Activated CD4-positive, alpha-beta T cell treated with anti-CD3 and anti-CD28 coated beads, Interleukin-2, Interleukin-4, amounts not matched to agents 100 ng/mL and 50 ng/mL, durations not matched to agents 16 hours and 8 hours (primary cell): ENCODE measurements at regions not wholly inside any gene's neighbourhood (a gene's known extent, or its start where the extent isn't known, plus 50 kb on each side); places are given as distances from the start of the nearest gene placed in this dataset.

Experiments used
- DNase-seq: peaks from one replicate; pipeline ENCODE4 v3.0.0-alpha.2; 2020; ENCODE audit warnings: low spot score

DNA sequence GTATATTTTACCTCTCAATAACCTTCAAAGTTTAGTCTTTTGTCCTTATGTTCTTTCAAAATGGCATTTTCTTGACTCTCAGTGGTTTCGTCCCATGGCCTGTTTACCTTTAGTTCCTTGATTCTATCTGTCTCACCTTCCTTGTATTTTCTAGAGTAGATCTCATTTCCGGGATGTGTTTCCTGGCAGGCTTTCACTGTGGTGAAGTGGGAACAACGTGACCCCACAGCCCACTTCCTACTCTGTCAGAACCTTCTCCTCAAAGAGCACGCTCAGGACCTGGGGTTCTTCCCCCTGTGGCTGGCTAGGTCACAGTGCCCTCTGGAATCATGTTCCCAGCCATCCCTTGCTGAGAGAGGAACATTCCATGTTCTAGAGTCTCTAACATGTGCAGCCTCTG lies 129.9 kb upstream of the ZNF32 start:
- no peak for DNase-seq

DNA sequence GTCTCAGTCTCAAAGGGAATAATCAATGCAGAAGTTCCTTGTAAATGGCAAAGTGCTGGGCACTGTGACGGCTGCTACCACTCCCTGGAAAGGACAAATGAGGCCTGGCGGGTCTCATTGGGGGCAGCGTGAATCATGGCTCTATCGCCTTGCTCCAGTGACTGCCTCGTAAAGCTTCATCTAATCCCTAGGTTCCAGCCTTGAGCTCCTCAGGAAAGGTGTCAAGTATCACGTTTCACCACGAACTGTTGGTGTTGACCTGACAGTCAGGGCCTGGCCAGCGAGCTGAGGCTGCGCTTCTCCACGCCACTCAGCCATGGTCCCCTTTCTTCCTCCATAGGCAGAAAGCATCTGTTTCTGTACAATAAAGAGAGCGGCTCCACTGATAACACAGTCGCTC lies 126.7 kb upstream of the ZNF32 start:
- no peak for DNase-seq

DNA sequence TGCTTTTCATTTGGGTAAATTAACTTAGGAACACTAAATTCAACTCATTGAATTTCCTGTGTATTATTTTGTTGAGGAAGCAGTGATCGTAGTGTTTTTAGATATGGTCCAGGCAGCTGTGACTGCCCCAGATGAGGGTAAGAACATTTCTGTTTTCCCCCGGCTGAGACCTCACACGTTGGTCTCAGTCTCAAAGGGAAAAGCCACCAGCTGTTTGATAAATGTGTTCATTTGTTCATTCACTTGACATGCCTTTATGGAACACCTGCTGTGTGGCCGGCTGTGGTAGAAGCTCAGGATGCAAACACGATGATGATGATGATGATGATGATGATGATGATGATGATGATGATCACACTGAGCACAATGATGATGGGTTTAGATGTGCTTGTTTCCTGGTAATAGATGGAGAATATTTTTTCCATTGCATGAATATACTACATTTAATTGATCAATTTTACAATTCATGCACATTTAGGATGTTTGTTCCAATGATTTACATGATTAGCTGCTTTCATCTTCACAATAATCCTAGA lies 125.6 kb upstream of the ZNF32 start:
- DNase-seq, result no peak

DNA sequence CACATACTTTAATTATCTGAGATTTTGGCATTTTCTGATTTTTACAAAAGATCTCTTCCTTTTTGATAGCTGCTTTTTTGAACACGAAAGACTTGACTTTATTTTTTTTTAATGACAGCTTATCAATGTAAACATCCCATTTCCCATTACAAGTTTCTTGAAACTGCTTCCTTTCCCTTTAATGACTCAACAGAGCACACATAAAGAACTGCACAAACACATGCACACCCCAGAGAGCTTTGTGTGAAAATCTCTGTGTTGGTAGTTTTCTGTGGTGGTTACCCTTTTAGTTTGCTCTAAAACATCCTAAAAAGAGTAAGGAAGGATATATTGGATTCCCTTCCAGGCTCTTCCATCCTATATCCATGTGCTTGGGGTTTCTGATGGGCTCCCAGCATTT lies 125.1 kb upstream of the ZNF32 start:
- no peak for DNase-seq

DNA sequence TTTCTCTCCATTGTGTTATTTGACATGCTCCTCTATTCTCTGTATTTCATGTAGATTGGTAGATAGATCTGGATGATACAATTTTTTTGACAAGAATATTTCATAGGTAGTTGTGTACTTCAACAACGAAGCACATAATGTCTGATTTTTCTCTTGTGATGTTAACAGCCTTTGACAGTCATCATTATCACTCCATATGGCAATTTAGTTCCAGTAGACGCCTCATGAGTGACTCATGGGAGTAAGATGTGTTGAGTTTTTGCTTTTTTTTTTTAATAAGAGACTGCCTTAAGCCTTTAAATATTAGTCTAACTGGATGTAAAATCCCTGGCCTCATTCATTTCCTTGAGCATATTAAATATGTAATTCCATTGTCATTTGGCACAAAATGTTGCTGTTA lies 123.5 kb upstream of the ZNF32 start:
- DNase-seq, result no peak

DNA sequence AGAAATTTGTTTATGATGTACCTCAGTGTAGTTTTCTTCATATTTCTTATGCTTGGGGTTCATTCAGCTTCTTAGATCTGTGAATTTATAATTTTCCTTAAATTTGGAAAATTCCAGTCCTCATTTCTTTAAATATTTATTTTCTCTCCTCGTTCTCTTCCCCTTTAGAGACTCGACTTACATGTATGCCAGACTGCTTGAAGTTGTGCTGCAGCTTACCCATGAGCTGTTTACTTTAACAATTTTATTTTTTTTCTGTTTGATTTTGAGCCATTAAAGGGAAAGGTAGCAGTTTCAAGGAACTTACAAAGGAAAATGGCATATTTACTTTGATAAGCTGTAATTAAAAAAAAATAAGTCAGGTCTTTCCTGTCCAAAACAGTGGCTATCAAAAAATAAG lies 123.0 kb upstream of the ZNF32 start:
- no peak for DNase-seq

DNA sequence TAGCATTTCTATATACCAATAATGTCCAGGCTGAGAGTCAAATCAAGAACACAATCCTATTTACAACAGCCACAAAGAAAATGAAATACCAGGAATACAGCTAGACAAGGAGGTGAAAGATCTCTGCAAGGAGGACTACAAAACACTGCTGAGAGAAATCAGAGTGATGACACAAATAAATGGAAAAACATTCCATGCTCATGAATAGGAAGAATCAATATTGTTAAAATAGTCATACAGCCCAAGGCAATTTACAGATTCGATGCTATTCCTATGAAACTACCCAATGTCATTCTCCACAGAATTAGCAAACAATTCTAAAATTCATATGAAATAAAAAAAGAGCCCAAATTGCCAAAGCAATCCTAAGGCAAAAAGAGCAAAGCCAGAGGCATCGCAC lies 116.8 kb upstream of the ZNF32 start:
- no peak for DNase-seq

DNA sequence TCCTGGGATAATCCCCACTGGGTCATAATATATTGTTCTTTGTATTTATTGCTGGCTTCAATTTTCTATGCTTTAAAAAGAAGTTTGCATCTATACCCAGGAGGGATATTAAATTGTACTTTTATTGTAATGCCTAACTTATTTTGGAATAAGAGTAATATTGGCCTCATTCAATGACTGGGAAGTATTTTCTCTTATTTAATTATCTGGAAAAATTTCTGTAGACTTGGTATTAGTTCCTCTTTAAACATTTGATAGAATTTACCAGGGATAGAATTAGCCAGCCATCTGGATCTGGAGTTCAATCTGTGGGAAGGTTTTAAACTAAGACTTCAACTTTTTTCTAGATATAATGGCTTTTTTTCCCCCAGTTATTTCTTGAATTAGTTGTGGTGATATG lies 115.2 kb upstream of the ZNF32 start:
- no peak for DNase-seq

DNA sequence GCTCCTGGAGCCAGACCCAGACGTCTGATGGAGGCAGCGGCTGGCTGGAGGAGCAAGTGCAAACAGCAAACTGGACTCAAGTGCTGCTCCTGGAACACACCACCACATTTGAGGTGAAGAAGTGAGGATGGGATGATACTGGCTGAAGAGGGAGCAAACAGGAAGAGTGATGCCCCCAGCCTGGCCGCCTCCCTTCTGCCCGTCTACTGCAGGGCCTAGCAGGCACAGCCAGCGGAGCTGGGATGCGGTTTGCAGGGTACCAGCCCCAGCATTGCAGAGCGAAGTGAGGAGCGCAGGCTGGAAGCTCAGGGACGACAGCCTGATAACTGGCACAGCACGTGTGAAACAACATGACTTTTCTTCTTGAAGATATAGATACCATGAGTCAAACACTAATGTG lies 111.8 kb upstream of the ZNF32 start:
- no peak for DNase-seq

DNA sequence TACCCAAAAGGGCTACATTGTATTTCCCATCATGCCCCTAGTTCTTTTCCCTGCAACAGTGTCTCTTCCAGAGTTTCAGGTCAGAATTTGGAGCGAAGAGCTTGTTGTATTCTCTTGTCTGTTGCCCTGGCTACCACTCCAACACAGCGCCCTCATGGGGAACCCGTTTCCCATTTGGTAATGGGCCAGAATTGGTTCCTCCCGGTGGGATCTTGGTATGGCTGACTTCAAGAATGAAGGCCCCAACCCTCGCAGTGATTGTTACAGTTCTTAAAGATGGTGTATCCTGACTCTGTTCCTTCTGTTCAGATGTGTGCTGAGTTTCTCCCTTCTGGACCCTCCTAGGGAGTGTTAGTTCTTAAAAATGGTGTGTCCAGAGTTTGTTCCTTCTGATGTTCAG lies 110.5 kb upstream of the ZNF32 start:
- DNase-seq, result no peak

DNA sequence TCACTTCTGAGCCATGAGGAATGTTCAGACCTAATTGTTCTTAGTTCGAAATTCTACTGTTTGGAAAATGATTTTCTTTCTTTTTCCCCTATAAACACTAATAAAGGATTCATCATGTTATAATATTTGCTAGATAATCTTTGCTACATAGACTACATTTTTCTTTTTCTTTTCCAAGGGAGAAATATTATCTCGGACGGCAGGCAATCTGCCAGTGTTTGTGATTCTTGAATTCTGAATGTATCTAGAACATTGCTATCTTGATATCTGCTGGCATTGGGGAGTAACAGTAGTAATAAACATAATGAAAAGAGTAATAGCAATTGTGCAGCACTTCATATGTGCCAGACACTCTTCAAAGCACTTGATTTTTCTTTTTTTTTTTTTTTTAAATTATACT lies 107.7 kb upstream of the ZNF32 start:
- DNase-seq, result no peak

DNA sequence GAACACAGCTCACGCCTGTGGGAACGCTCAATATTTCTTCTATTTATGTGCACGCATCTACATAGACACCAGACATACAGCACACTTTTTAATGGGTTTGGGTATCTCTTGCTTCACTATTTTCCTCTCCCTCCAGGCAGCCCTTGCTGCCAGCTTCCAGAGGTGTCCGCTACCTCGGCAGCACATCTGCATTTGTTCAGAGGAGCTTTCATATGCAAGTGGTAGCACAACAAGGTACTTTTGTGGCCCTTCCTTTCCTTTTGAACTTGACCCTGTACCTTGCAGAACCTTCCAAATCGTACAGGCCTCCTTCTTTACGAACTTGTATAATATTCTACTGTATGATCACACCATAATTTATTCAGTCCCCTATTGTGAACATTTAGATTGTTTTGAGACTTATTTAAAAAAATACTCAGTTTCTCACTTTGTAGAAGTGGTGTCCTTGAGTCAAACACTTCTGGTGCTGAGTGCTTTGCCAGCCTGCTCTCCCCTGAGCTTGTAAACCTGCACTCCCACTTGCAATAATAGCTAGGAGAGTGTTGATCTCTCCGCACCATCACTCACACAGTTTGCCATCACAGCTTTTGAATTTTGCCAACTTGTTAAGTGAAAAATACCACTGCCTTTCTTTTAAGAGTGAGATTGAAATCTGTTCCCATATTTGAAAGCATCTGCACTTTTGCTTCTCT lies 106.0 kb upstream of the ZNF32 start:
- DNase-seq, result no peak

DNA sequence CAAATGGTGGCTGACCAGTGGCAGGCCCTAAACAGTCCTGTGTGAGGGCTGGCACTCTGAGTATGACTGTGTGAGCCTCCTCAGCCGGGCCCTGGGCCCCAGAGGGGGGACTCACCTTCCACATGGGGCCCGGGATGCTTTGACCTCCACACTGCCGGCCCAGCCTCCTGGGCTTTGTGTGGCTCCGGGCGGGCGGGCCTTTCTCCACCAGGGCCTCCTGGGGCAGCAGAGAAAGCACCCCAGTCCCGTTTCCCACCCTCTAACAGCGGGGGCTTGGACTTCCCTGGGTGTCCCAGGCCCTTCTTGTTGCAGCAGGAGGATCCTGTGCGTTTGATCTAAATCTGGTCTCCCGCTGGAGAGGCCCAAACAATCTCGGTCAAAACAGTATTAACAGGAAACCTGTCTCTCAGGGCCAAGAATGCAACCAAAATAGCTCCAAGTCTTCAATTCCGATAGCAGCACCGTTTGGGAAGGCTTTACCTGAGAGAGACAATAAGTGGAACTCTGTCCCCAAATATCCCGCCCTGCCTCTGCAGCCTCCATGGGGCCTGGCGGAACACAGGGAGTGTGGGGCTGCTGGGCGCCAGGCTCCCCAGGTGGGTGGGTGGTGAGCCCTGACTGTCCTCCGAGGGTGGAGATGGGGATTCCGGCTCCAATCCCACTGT lies 104.8 kb upstream of the ZNF32 start:
- no peak for DNase-seq

DNA sequence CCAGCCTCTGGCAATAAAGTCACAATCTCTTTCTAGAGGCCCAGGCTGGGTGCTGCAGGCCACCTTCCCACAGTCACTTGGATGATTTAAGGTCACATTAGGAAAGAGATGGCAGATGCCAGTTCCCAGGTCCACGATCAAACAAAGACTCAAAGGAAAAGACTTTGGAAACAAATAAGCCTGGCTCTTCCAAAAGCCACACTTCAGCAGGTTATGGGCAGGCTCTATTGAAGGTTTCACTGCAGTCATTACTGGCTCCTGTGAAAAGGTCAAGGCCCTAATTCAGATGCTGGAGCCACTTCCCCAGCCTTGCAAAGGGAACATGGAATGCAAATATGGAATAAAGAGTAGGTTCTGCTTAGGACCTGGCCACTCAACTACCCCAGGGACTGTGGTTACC lies 104.0 kb upstream of the ZNF32 start:
- DNase-seq, result no peak

DNA sequence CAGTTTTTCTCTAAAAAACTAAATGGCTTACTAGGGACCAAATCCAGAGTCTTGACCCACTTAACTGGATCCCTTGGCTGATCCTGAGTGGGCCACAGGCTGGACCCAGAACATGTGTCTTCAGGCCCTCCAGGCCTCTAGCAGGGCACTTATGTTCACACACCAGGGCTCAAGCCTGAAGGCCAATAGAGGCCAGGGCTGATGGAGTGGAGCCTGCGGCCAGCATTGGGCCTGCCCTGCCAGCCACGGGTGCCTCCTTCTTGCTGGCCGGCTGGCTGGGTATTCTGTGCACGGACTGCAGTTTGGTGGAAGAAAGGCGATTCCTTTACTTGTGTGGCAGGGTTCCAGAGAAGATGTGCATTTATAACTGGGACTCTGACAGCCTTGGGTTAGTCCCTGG lies 103.0 kb upstream of the ZNF32 start:
- DNase-seq, result no peak

DNA sequence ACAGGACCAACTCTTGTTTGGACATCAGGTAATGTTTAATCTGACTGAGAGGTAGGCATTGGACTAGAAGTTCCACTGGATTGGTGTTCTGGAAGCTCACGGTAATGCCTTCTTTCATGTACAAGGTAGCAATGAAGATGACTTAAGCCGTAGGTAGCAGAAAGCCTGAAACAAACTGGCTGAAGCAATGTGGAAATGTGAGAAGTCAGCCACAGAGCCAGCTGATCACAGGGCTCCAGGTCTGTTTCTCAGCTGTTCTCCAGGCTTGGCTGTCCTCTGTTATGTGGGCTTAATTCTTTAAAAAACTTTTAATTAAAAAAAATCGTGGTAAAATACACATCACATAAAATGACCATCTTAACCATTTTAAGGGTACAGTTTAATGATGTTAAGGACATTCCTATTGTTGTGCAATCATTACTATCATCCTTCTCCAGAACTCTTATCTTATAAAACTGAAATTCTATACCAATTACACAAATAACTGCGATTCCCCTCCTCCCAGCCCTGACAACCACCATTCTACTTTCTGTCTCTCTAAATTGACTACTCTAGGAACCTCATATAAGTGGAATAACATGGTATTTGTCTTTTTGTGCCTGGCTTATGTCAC lies 101.4 kb upstream of the ZNF32 start:
- no peak for DNase-seq

DNA sequence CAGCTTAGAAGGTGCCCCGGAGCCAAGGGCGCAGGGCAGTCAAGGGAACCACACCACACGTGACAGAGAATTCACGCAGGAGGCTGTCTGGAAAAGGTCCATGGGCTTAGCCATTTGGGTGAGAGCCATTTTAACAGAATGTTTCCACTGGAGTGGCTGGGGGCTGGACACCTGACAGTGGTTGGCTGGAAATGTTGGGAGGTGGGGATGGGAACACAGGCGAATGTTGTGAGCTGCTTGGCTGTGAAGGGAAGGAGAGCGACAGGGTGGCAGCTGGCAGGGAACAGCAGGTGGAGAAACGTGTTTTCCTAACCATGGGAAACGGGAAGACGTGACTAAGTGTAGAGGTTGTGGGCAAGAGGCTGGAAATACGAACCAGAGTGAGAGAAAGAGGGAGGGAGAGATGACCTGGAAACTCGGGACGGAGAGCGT lies 100.5 kb upstream of the ZNF32 start:
- no peak for DNase-seq

DNA sequence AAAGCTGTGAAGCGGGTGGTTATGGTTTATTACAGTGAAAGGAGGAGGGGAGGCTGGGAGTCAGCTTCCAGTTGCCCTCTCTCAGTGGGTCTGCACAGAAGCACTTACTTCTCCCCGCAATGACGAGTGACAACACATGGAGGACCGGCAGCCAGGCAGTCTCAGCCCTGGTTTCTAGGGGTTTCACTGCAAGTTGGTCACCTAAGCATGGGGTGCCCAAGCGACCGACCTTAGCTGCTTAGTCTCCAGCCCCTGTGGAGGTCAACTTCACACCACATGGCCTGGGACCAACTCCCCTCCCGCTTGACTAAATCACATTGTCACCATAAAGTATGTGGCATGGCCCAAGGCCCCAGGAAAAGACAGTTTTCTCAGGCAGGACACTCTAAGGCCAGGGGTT lies 99.9 kb upstream of the ZNF32 start:
- DNase-seq, result no peak

DNA sequence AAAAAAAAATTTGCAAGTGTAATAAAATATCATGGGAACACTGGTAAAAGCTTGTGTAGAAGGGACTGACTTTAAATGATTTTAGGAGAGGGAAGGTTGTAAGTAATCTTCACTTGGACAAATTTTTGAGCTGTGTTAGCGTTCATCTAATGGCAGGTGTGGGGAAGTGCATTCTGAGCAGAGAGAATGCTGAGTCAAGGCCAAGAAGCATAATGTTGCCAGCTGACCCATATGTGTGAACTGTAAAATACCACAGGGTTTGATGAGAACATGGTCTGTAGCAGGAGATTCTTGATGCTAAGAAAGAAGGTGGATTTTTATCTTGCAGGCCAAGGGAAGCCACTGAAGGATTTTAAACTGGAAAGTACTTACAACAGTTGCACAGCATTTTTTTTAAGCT lies 98.2 kb upstream of the ZNF32 start:
- DNase-seq, result no peak

DNA sequence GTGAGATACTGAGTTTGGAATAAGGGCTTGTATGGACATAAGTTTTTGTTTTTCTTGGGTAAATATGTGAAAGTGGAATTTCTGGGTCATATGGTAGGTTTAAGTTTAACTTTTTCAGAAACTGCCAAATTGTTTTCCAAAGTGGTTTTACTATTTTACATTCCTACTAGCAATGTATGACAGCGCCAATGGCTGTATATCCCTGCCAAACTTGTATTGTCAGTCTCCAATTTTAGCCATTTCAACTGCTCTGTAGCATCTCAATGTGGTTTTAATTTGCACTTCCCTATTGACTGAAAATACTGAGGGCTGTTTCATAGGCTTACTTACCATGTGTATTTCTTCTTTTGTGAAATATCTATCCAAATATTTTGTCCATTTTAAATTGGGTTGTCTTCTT lies 90.5 kb upstream of the ZNF32 start:
- DNase-seq, result no peak

DNA sequence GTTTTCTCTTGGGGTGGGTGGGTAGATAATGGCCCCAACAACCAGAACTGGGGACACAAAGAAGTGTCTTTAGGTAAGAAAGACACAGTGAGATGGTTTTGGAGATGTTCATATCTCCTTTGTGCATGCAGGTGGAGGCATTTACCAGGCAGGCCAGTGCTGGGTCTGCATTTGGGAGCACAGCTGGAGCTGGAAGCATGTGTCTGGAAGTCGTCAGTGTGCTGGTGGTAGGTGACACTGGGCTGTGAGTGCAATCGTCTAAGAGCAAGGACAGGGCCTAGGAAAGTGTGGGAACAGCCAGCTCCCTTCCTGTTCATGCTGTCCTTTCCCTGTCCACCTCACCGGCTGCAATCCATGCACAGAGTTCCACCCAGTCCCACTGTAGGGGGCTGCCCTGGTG lies 88.3 kb upstream of the ZNF32 start:
- DNase-seq, result no peak

DNA sequence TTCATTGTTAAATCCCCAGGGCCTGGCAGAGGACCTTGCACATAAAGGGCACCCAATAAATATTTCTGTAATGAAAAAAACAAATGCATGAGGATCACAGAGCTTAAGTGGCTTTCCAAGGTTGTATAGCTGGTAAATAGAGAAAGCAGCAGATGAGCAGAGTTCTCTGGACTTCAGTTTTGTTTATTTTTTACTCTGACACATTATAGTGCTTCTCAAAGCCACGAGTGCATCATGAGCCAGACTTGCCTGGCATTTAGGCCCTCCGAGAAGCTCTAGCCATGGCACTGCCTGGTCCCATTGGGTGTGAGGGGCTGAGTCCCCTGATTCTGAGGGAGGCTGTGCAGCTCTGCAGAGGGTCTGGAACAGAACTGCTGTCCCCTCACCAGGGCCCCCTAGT lies 87.2 kb upstream of the ZNF32 start:
- DNase-seq, result no peak

DNA sequence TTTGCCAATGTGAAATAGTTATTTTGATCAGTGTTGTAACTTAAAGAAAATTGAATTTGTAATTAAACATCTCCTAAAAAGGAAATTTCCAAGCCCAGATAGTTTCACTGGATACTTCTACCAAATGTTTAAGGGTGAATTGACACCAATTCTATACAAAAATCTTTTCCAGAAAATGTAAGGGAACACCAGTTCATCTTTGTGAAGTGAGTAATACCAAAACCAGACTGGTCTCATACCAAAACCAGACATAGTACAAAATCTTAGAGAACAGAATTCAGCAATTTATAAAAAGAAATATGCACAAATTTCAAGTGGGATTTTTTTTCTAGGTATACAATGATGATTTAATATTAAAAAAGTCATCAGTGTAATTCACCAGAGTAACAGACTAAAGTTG lies 86.0 kb upstream of the ZNF32 start:
- DNase-seq, result peak; percentile 11

DNA sequence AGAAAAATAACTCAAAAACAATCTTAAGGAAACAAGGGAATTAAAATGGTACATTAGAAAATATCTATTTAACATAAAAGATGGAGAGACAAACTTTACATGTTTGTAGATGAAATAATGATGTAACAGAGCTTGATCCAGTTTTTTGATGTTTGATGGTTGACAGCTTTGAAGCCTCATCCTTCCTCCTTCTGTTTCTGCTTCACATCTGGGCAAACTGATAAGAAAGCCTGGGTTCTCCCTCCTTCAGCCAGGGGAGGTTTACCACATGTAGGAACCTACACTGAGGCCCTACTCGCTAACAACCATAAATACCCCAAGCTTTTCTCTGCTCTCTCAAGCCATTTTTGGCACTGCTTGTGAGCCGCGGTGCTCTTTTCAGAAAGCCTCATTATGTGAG lies 82.8 kb upstream of the ZNF32 start:
- DNase-seq, result no peak
